Vagina (tissue), 2 donors: ENCODE measurements at regions not wholly inside any gene's neighbourhood (a gene's known extent, or its start where the extent isn't known, plus 50 kb on each side); places are given as distances from the start of the nearest gene placed in this dataset.

ENCODE experiments used
- DNase-seq, 2 donors: peaks; one replicate each; pipeline ENCODE4 v3.0.0-alpha.2; 2017; ENCODE audit errors: extremely low spot score in 2 of 2
- H3K27ac ChIP-seq: fragments of 200-600 bp; sonication (generic); one replicate; pipeline ENCODE4 v1.5.1; 2019
- H3K27me3 ChIP-seq: fragments of 200-600 bp; sonication (generic); one replicate; pipeline ENCODE4 v1.5.1; 2019
- H3K36me3 ChIP-seq, 2 donors: fragments of 200-600 bp; sonication (generic); one replicate each; pipeline ENCODE4 v1.5.1; 2017 to 2019
- H3K4me1 ChIP-seq: fragments of 200-600 bp; sonication (generic); one replicate; pipeline ENCODE4 v1.5.1; 2019
- H3K4me3 ChIP-seq, 2 donors: fragments of 200-600 bp; sonication (generic); 1 replicate in 1 of 2; 2 replicates in 1 of 2; pipeline ENCODE4 v1.5.1; 2016 to 2019
- H3K9me3 ChIP-seq: fragments of 200-600 bp; sonication (generic); one replicate; pipeline ENCODE4 v1.5.1; 2019
- CTCF ChIP-seq, 3 experiments: fragments of 450-650 bp in 2 of 3; fragments of 200-600 bp in 1 of 3; sonication (generic) in 1 of 3; IDR thresholded peaks; one replicate each; pipeline ENCODE4 v1.5.1; 2017 to 2019; ENCODE audit warnings: antibody characterized with exemption in 3 of 3, mild to moderate bottlenecking in 2 of 3, moderate library complexity in 2 of 3
- POLR2A ChIP-seq, 2 donors: fragments of 450-650 bp; IDR thresholded peaks; one replicate each; pipeline ENCODE4 v1.6.1; 2017; ENCODE audit warnings: antibody characterized with exemption in 2 of 2, mild to moderate bottlenecking in 2 of 2, moderate library complexity in 2 of 2
- POLR2AphosphoS5 ChIP-seq, 2 donors: sonication (generic); formaldehyde crosslinking; IDR thresholded peaks; one replicate each; pipeline ENCODE4 v1.9.0; 2017; ENCODE audit warnings: antibody characterized with exemption in 2 of 2, mild to moderate bottlenecking in 2 of 2, low read depth in 1 of 2; ENCODE audit not compliant: insufficient read depth in 1 of 2
- intact Hi-C: fragments of 100-400 bp; cut with DNase I; formaldehyde crosslinking; loops from one replicate; pipeline ENCODE4 v1.15.1; 2023

GRCh38 chr20:60200305-60200918 is 242.2 kb downstream of the CDH26 start:
- Histone ChIP-seq H3K4me3 (no peak overlapping the region), H3K9me3 (no peaks in the 10 kb centered on the region), H3K36me3 (no peaks in the 10 kb centered on the region), H3K4me1 (no peaks in the 10 kb centered on the region), H3K27me3 (no peaks in the 10 kb centered on the region), H3K27ac (no peak overlapping the region)
- intact Hi-C loops: no loop called here
- no peak for TF ChIP-seq POLR2A (IDR thresholded peaks at IDR 0.05)
- TF ChIP-seq CTCF (IDR thresholded peaks at IDR 0.05): no peak
- no peak for TF ChIP-seq POLR2AphosphoS5 (IDR thresholded peaks at IDR 0.05; ENCODE audit: insufficient read depth in 1 of 2, low read depth in 1 of 2)
- peak in 1 of 2 donors; percentile 44 for DNase-seq

DNA sequence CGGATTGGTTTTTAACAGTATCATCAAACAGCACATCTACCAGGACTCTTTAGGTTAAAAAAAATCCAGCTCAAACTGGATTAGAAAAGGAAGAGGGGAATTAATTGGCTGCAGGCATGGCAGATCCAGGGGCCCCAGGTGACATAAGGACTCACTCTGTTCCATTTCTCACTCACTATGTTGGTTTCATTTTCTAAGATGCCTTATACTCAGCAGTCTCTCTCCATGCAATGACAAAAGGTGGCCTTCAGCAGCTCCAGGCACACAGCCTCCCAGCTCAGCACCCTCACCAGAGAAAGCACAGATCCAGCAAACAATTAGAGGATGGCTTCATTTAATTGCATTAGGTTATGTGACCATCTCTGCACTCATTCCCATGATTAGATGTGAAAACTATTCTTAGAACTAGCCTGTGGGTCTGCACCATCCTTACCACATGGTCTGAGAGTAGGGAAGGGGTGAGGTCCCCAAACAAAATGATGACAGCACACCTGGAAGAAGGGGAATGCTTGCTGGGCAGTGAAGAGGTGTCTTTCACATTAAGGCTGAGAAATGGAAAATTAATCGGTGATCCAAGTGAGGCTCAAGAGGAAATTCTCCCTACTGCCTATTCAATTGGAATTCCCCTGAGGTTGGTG is 243.1 kb downstream of the CDH26 start:
- no peak overlapping the region for H3K27ac ChIP-seq

GRCh38 chr20:60202046-60202445 is 243.8 kb downstream of the CDH26 start:
- H3K36me3 ChIP-seq: no peaks in the 10 kb centered on the region
- H3K27me3 ChIP-seq: no peaks in the 10 kb centered on the region
- intact Hi-C loops: no loop called here
- peak in 1 of 2 donors; percentile 58 for DNase-seq
- H3K27ac ChIP-seq: no peak overlapping the region
- no peaks in the 10 kb centered on the region for H3K4me1 ChIP-seq
- H3K4me3 ChIP-seq: no peak overlapping the region
- TF ChIP-seq CTCF (IDR thresholded peaks at IDR 0.05) (no peak), POLR2AphosphoS5 (IDR thresholded peaks at IDR 0.05; ENCODE audit: insufficient read depth in 1 of 2, low read depth in 1 of 2) (no peak), POLR2A (IDR thresholded peaks at IDR 0.05) (no peak)
- H3K9me3 ChIP-seq: no peaks in the 10 kb centered on the region

More for the DNA sequence above, 243.1 kb downstream of the CDH26 start:
- DNase-seq: no peak
- Histone ChIP-seq H3K36me3 (no peaks in the 10 kb centered on the region), H3K9me3 (no peaks in the 10 kb centered on the region), H3K4me3 (no peak overlapping the region), H3K27me3 (no peaks in the 10 kb centered on the region), H3K4me1 (no peaks in the 10 kb centered on the region)
- intact Hi-C loops: no loop called here
- TF ChIP-seq POLR2AphosphoS5 (IDR thresholded peaks at IDR 0.05; ENCODE audit: insufficient read depth in 1 of 2, low read depth in 1 of 2) (no peak), POLR2A (IDR thresholded peaks at IDR 0.05) (no peak), CTCF (IDR thresholded peaks at IDR 0.05) (no peak)

- Histone ChIP-seq H3K9me3 (no peaks in the 10 kb centered on the region), H3K27ac (no peak overlapping the region), H3K36me3 (no peaks in the 10 kb centered on the region), H3K4me3 (no peak overlapping the region), H3K4me1 (no peaks in the 10 kb centered on the region), H3K27me3 (no peaks in the 10 kb centered on the region)
- no peak for TF ChIP-seq POLR2AphosphoS5 (IDR thresholded peaks at IDR 0.05; ENCODE audit: insufficient read depth in 1 of 2, low read depth in 1 of 2)
- intact Hi-C loops: no loop called here
- DNase-seq: peak in 1 of 2 donors; percentile 62
Measured at GRCh38 chr20:60203451-60203850, 245.2 kb downstream of the CDH26 start.

DNA sequence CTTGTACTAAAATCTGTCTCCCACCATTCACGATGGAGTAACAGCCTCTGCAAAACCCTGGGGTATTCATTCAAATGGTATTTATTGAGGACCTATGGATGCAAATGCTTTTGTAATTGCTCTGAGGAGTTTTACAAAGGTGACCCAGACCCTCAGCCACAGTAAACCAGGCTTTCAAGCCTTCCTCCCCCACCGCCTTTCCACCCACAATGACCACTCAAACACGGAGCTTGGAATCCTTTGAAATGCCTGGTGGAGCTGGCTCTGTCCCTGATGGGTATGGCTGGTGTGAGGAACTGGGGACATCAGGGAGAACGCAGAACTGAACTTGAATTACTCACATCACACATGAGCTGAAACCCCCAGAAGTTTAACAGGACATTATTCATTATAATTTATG is 246.4 kb downstream of the CDH26 start:
- H3K27ac ChIP-seq: no peak overlapping the region
- no peaks in the 10 kb centered on the region for H3K4me1 ChIP-seq
- no peaks in the 10 kb centered on the region for H3K36me3 ChIP-seq
- no peaks in the 10 kb centered on the region for H3K9me3 ChIP-seq
- TF ChIP-seq POLR2AphosphoS5 (IDR thresholded peaks at IDR 0.05; ENCODE audit: insufficient read depth in 1 of 2, low read depth in 1 of 2): no peak
- no peak for TF ChIP-seq POLR2A (IDR thresholded peaks at IDR 0.05)
- no peak for TF ChIP-seq CTCF (IDR thresholded peaks at IDR 0.05)
- peak in 1 of 2 donors; percentile 32 for DNase-seq
- no peak overlapping the region for H3K4me3 ChIP-seq
- H3K27me3 ChIP-seq: no peaks in the 10 kb centered on the region
- intact Hi-C loops: no loop called here
